Kasumi-1 (cell line): ENCODE measurements at regions not wholly inside any gene's neighbourhood (a gene's known extent, or its start where the extent isn't known, plus 50 kb on each side); places are given as distances from the start of the nearest gene placed in this dataset.

ENCODE experiments used
- DNase-seq, 2 experiments: peaks; one replicate each; lab custom pipeline; 2025; lab: John Stamatoyannopoulos, UW

DNA sequence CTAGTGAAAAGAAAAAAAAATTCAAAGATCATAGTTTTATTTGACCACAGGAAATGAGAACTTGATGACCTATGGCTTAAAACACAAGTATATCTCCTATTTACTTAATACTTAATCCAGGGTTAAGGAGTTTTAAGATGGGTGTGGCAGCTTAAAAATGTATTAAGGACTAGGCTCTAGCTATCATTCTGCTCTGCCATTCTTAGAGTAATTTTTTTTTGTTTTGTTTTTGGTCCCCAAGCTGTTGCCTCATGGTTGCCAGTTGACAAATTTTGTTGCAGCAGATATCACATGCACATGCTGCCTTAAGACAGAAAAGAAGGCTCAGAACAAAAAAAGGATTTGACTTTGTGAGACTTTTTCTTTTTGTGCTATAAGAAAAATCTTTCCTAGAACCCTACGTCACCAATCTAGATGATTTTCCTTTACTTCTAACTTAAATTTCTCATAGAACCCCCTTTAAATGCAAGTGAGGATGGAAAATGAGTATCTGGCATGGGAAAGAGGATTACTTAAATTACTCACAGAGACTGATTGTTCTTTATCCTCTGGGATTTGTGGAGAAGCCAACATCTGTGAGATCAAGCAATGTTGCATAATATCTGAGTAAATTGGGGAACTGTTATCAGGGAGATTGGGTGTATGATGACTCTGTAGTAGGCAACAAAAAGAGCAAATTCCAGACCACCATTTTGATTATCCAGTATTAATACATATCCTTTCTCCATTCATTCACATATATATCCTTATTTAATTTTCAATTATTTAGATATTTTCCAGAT is 364.7 kb upstream of the CD180 start:
- no peak for DNase-seq

DNA sequence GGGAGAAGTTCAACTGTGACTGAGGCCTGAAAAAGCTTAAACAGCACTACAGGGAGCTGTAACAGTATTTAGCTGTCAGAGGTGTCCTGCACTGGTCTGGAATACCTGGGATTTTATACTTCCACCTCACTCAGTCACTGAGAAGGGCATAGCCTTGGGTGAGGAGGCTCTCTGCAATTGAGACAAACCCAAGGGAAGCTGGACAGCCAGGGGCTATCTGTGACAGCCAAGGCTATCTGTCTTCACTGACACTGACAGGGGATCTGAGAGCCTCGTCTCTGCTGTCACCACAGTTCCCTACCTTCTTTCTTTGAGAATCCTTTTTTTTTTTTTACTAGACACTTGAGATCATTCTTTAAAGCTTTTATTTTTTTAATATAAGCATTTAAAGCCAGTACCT is 356.2 kb upstream of the CD180 start:
- DNase-seq: no peak

DNA sequence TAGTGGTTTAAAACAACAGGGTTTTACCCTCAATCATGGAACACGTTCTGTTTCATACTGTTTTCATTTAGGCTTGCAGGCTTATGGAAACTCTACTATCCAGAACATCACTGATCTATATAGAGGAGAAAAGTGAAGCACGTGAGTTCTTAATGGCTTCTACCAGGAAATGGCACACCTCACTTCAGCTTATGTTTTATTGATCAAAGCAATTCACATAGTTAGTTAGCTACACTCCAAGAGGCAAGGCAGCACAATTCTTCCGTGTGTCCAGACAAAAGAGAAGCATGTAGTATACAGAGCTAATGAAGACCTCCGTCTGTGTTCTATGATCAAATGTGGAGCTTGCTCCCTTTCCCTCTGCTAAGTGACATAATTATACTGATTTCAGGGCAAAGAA is 353.3 kb upstream of the CD180 start:
- no peak for DNase-seq

DNA sequence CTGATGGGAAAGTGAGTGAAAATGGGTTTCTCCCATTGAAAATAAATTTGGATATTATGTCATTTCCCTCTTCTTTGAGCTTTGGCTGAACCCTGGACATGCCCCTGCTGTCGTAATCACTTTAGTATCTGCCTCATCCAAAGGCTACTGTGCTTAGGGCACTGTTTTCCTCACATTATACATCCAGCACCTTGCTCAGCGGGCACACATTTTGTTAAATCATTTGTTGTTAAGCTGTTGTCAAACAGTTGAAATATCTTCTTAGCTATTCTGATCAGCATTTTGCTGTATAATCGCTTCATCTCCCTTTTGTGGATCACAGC is 352.7 kb upstream of the CD180 start:
- no peak for DNase-seq

DNA sequence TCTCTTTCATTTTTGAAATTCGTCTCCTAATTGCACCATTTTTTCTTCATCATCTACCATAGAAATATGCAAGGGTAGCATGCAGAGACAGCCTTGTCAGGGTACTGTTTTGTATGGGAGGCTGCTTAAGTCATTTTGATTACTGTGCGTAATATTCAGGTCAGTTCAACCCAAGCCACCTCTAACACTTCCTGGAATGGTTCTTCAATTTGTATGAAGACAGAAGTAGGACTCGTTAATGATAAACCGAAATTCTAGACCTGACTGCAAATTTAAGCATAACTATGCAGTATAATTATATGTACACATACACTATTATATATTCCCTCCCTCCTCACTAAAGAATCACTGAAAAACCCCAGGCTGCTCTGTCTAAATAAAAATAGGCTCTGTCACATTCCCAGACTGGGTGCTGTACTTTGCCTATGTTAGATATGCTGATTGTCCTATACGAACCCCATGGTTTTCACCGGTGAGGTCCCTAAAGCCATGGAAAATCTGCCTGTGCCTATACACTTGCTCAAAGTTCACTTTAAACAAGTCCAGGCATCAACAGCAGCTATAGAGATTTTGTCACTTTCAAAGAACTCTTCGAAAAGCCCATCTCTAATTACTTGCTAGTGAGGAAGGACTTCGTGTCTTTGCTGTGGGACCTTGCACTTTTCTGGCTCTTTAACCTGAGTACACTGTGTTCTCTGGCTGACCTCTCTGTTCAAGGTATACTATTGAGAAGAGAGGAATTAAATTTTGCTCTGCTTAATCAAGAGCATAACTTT is 352.1 kb upstream of the CD180 start:
- DNase-seq: no peak

DNA sequence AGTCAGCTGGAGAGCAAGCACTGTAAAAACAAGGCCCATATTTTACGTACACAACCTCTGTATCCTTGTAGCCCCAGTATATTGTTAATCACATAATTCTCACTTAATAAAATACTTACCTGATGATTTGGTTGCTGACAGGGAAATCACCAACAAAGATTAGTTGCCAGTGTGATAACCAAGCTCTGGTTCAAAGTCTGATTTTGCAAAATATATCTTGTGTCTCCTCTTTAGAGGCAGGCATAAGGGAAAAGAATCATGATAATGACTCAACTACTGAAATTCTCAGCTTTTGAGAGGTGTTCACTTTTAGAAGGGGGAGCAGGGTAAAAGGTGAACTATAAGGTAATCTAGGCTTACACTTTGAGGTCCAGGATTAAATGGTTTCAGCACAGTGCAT is 351.1 kb upstream of the CD180 start:
- DNase-seq: no peak

DNA sequence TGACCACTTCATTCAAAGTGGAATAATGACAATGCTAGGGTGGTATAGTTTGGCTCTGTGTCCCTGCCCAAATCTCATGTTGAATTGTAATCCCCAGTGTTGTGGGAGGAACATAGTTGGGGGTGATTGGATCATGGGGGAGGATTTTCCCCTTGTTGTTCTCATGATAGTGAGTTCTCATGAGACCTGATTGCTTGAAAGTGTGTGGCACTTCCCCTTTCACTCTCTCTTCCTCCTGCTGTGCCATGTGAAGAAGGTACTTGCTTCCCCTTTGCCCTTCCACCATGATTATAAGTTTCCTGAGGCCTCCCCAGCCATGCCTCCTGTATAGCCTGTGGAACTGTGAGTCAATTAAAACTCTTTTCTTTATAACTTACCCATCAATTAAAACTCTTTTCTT is 348.3 kb upstream of the CD180 start:
- DNase-seq: peak; percentile 24 to 28

DNA sequence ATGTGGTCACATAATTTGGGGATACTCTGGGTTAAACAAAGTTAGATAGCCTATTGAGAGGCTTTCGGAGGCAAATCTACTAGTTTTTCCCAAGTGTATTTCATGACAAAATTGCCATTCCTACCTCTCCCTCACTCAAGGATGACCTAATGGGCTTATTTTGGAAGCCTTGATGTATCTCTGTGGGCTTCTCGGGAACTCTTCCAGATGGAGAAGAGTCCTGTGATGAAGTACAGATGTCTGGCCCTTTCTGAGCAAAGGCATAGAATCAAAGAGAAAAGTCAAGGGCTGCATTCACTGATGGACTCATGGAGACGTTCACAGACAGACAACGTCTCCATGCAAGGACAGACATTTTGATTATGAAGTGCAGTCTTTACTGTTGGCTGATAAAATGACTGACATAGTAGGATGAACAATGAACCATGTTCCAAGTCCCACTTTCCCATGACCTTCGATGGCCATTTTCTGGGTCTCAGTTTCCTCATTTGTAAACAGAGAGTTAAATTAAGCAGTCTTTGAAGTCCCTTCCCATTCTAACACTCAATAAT is 347.2 kb upstream of the CD180 start:
- DNase-seq: no peak

DNA sequence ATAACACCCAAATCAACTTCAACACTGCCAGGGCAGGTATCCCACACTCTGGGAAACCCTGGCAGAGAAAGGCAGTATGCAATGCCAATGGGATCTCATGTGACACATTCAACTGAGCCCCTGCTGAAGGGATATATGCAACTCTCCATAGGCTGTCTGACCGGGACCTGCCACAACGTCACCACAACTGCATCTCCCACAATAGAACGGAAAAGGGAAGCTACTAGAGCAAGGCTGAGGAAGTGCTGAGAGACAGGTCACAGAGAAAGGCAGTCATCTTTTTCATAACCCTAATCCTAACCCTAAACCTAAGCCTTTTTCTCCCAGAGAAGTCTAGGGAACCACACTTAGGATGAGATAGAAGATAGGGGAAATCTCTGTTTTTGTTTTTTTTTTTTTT is 345.9 kb upstream of the CD180 start:
- peak; percentile 90 for DNase-seq

DNA sequence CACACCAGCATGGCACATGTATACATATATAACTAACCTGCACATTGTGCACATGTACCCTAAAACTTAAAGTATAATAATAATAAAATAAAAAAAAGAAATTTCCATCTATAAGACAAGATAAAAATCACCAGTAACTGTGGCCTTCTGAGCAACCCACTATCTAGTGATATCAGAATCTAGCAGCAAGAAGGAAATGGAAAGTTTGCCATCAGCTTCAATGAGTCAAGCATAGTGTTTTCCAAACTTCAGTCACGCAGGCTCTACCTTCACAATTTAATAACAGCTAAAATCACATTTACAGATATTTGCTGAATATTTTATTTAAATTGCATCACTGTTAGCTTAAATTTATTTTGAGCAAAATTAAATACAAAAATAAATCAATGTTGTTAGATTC is 345.3 kb upstream of the CD180 start:
- no peak for DNase-seq

DNA sequence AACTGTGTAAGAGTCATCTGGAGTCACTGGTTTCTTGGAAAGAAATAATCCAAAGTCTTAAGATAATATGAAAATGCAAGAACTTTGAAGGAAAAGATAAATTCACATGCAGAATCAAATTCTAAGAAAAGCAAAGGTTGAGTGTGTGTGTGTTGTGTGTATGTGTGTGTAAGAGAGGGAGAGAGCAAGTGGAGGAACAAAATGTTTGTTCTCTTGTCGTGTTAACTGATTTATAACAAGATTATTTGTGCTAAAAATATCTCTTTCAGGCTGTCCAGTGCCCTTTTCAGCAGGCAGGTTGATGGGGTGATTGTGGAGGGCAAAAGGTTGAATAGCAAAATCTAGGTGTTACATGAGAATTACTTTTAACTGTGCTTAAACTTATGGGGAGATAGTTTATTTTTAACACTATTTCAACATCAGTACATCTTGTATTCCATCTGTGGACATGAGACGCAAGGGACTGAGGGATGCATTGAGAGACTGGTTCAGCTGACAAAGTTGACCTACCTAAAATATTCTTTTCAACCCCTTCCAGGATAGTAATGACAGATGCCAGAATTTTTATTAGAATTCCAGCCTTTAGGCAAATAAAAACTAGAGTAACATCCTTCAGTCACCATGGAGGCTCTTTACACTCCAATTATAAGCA is 342.4 kb upstream of the CD180 start:
- no peak for DNase-seq

DNA sequence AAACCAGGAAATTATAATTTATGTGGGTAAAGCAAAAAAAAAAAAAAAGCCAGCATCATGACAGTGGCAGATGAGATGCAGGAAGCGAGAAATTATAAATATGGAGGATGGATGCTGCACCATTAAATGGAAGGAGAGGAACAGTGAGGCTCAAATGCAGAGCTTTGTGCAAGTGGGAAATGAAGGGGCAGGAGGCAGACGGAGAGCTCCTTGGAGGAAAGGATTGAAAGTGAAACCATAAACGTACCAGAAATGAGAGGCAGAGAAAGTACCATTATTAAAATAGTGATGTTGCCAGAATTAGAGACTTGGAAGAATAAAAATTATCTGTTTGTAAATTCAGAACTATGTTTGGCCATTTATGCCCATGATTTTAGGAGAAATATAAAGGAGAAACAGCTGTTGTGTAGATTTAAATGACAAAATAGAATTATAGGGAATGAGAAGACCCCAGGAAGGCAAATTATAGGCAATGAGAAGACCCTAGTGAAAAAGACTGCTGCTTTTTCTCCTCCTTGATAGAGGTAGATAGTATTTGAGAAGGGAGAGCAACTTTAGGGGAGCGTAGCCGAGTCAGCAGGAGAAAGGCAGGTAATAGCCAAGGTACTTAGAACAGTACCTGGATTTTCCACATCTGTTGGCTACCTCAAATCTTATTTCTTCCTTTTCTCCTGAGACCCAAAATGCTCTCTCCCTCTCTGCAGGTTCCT is 341.0 kb upstream of the CD180 start:
- no peak for DNase-seq

DNA sequence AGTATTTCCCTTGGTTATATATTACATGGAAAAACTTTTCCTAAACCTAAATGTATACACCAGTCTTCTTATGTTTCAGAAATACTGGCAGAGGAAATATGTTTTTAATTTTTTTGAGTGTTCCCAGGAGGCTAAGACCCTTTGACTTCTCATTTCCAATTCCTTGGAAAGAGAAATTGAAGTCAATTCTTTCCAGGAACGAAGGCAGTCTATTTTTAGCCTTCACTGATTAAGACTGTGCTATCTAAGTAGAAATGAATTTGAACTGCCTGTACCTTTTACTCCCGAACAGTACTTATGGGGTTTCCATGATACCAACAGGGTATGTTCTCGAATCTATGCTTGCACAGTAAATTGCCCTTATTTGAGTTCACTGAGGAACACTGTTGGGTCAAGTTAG is 340.3 kb upstream of the CD180 start:
- DNase-seq: no peak

DNA sequence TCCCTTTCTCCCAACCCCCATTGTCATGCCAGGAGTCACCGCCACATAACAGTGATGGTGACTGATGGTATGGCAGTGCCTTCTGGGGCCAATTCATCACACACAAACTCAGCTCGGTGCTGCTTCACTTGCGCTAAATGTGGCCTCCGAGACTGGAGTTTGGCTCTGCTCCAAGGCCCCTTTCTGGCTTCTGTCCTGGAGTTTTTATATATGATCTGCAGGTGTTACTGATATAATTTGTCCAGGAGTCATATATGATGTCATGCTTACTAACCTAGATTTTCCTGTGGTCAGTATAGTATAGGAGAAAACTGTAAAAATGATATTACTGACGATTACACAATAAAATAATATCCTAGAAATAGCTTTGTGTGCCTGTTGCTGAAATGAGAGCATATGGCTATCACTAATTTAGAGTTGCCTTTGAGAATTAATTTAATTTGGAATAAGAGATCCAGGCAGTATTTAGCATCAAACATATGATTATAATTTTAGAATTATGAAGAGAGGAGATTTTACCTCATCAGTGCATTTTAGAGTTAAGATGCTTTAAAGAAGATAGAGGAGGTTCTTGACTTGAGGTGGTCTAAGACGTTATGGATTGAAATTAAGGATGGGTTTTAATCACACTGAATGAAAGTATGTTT is 334.1 kb upstream of the CD180 start:
- no peak for DNase-seq

DNA sequence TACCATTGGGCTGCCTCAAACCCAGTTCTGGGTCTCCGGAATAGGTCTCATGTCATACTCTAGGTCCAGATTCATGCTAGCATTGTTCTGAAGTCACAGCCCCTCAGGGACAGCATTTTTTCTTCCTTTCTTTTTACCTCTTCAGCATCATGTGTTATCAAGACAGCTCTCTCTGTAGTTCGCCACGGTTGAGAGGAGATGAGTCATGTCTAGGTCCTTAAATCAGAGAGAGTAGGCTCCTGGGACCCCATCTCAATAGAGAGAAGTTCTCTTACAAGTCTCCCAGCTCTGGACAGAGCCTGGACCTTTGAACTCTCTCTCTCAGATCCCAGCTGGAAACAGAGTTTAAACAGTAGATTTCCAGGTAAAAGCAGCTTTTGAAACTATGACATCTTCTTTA is 332.4 kb upstream of the CD180 start:
- DNase-seq: no peak

DNA sequence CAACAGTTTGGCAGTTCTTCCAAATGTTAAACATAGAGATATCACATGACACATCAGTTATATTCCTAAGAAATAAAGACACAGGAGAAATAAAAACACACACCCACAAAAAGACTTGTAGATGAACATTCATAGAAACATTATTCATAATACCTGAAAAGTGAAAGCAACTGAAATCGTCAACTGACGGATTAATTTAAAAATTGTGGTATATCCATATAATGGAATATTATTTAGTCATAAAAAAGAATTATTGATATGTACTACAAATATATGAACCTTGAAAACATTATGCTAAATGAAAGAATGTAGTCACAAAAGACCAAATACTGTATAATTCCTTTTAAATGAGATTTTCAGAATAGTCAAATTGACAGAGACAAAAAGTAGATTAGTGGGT is 330.2 kb upstream of the CD180 start:
- no peak for DNase-seq

DNA sequence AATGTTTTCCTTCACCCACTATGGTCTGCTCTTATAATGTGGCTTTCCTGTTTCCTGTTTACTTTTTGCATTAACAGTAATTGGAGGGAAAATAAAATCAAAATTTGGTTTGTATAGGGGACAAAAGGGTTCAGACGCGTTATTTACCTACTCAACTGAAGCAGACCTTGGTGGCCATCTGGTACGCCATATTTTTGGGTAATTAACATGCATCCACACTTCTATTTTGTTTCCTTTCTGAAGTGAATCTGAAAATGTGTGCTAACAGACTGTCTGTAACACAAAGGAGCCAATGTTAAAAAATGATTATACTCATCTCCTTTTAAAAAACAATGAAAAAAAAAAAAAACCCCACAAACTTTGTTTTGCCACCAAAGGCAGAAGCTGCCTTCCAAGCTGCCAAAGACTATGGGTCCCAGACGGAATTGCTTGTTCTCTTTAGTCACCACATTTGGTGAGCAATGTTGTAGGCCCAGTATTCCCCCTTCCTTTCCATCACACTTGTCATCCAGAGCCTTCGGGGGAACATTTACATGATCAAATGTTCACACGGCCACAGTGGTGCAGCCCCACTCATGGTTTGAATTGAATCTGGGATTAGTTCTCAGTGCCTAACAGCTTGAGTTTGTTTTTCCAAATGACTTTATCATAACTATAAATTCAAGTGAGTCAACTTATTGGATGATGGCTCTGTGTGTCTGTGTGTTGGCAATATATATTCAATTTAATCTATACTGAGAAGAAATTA is 323.7 kb upstream of the CD180 start:
- DNase-seq: no peak

DNA sequence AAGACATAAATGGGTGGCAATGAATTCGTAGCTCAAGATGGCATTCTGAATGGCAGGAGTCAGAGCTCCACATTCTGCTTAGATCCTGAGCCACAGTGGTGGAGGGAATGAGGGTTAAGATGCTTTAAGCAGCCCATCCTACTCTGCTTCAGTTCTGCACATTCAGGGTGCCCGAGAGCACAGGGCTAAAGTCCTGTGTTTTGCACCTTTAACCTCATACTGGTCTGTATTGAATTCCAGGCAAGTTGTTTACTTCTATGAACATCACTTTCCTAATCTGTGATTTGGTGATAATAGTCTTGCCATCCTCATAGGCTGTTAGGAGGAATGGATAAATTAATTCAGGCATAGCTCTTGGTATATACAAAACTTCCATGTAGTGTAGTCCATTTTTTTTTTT is 321.6 kb upstream of the CD180 start:
- DNase-seq: no peak

DNA sequence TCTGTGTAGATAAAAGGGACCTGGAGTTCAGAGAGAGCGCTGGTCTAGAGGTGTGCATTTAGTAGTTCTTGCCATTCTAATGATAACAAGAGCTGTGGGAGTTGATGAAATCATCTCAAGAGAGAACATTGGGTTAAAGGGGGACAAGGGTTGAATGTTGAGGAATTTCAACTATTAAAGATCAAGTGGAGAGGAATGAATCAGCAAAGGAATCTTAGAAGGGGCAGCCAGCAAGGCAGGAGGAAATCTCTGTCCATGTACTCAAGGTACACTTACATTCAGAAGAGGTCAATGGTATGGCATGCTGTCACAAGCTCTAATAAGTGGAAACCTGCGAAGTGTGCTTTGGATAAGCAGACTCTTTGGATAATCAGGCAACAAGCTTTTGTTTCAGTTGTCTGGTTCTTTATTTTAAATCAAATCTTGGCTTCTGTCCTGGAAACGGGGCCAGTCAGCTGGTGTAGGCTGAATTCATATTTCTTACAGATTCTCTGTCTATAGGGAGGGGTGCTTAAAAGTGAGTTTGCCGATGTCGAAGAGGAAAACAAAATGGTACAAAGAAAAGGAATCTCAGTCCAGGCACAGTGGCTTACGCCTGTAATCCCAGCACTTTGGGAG is 320.5 kb upstream of the CD180 start:
- no peak for DNase-seq

DNA sequence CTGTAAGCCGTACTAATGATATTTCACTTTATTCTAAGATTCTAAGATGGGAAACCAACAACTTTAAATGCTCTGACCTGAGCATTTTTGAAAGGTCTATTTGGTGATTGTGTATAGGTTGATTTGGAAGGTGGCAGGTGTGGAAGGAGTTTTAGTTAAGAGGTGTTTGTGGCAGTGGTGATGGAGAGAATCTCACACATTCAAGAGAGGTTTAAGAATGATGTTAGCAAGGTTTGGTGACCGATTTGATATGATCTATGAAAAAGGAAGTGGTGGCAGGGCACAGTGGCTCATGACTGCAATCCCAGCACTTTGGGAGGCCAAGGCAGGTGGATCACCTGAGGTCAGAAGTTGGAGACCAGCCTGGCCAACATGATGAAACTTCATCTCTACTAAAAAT is 319.2 kb upstream of the CD180 start:
- no peak for DNase-seq
